NCI-H460 (cell line): ENCODE measurements at regions not wholly inside any gene's neighbourhood (a gene's known extent, or its start where the extent isn't known, plus 50 kb on each side); places are given as distances from the start of the nearest gene placed in this dataset.

Source experiments
- DNase-seq: peaks from one replicate; pipeline ENCODE4 v3.0.0-alpha.2; 2016; ENCODE audit warnings: low read depth; ENCODE audit errors: extremely low read depth

DNA sequence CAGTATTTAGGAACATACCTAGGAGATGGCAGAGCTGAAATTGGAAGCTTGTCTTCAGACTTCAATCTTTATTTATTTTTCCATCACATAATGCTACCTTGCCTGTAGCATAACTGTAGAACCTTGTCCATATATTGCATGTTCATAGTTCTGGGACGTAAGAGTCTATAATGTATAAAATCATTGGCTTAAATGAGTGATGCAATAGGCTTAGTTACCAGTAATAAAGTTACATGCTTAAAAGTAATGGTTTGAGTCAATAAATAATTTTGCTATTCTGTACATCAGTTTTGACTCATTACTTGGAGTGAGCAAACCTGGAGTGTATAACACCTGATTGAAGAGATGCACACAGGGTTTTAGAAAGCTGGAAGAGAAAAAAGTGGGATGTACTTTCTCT is 229.3 kb downstream of the CDCA7 start:
- DNase-seq, result no peak

GRCh38 chr2:173584676-173585458 is 230.2 kb downstream of the CDCA7 start:
- no peak for DNase-seq

DNA sequence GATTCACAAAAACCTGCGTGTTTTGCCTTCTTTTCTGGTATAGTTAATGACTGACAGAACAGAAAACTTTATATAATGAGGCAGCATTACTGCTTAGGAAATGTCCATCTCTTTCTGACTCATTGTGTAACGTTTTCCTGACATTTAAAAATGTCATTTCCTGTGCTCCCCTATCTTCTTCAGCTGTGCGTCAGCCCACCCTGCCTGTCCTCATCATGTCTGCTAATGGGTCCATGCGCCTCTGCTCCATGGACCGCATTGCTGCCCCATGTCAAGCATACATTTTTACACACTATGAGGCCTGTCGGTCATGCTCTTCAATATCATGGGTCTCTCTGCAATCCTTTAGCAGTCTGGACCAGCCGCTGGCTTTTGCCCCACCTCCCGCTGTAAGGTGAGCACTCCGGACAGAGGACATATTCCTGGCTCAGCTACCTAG is 234.3 kb downstream of the CDCA7 start:
- no peak for DNase-seq

DNA sequence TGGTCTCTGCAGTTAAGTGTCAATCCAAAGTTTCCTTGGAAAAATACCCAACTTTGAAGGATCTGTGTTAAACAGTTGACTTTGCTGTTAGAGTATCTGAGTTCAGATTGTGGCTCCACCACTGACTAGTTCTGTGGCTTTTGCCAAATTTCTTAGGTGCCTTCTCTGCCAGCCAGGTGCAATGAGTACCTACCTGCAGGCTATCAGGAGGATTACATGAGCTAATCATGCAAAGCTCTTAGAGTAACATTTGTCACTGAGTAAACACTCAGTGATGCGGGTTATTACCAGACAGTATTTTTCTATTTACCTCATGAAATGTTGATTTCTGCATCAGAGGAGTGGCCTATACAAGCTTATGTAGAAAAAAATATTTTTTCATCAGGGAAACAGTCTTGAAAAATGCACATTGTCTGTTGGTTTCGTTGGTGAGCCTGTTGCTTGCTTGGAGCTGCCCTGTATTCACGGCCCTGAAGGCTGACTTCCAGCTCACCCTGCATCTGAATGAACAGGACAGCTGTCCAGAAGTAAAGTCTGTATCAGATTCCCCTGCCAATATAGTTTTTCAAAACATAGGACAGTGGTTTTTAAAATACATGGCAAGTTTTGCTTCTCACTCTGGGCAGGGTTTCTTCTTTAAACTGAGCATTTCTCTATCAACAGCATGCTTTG is 235.1 kb downstream of the CDCA7 start:
- DNase-seq, result no peak

DNA sequence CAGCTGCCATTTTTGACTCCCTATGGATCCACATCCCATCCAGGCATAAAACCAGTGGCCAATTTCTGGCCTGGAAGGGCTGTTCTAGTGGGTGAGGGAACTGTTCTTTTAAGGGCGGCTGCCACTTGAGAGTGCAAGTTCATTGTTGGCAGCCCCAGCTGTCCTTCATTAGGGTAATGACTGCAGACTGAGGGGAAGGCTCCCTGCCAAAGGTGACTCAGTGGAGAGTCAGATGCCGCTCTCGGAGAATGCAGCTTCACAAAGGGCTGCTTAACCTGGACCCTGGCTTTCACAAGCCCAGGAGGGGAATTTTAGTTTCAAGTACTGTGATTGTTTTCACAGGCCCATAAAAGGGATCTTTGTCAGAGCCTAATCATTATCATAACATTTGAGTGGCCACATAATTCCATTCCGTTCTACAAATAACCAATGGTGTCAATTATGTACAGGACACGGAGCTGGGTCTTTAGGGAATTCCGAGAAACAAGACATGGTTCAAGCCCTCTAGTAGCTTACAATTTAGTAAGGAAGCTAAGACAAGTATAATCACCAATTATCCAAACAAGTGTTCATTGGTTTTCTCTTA is 235.7 kb downstream of the CDCA7 start:
- DNase-seq, result peak; percentile 36

DNA sequence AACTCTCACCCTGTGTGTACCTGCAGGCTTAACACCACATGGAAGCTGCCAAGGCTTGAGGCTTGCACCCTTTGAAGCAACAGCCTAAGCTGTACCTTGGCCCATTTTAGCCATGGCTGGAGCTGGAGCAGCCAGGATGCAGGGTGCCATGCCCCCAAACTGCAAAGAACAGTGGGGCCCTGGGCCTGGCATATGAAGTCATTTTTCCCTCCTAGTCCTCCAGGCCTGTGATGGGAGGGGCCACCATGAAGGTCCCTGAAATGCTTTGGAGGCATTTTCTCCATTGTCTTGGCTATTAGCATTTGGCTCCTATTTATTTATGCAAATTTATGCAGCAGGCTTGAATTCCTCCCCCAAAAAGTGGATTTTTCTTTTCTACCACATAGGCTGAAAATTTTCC is 238.4 kb downstream of the CDCA7 start:
- DNase-seq, result no peak

DNA sequence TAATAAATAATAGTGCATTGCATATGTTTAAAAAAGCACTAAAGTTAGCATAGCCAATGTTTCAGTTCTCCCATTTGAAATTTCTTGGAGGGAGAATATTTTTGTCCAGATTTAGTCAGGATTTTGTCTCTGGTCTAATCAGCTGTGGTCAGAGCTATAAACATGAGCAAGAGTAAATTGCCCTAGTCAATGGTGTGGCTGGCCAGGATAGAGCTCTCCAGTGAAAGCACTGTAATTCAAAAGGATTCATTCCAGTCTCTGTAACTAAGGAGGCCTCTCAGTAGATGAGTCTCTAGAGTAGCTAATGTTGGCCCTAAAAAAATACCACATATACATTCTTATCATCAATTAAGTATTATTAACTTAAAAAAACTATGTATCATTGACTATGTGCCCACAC is 241.6 kb downstream of the CDCA7 start:
- no peak for DNase-seq

- no peak for DNase-seq
Observed at GRCh38 chr2:173598525-173598924, 243.9 kb downstream of the CDCA7 start.

GRCh38 chr2:173599821-173600359 is 245.2 kb downstream of the CDCA7 start:
- DNase-seq, result no peak

- no peak for DNase-seq
Observed at GRCh38 chr2:173602153-173602795, 247.6 kb downstream of the CDCA7 start.

DNA sequence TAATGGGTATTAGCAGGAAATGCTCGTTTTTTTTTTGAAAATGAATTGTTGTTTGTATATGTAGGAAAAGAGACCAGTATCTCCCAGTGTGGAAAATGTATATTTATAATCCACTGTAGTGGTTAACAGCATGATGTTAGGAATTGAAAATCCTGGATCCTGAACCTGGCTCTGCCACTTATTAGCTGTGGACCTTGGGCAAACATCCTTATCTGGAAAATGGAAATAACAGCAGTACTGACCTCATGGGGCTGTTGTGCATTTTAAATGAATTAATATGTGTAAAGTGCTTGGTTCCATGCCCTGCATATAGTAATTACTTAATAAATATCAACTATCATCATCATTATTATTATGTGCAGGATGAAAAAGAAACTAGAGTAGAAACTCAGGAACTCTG is 251.3 kb downstream of the CDCA7 start:
- DNase-seq, result no peak

DNA sequence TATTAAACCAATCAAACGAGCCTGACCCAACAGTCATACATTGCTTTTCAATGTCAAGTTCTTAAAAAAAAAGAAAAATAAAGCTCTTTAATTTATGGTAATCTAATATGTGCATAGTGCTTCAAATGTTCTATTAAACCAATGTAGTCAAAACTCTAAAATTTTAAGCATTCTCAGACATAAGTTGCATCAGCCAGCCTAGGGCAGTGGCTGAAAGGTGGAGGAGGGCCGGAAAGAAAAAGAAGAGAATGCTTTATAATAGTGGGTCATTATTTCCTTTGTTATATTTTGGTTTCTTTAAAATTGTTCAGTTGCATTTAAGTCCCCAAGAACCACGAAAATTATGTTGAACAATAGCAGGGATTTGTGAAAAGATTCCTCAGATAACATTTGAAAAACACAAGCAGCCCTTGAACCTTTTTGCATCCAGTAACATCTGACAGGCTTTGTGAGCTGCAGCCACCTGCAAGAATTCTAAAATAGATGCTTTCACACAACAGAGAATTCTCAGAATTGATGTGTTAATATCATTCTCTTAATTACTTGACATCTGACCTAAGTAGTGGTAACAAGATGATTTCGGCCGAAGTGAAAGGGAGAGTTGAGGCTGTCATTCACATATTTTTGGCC is 252.1 kb downstream of the CDCA7 start:
- DNase-seq, result no peak

DNA sequence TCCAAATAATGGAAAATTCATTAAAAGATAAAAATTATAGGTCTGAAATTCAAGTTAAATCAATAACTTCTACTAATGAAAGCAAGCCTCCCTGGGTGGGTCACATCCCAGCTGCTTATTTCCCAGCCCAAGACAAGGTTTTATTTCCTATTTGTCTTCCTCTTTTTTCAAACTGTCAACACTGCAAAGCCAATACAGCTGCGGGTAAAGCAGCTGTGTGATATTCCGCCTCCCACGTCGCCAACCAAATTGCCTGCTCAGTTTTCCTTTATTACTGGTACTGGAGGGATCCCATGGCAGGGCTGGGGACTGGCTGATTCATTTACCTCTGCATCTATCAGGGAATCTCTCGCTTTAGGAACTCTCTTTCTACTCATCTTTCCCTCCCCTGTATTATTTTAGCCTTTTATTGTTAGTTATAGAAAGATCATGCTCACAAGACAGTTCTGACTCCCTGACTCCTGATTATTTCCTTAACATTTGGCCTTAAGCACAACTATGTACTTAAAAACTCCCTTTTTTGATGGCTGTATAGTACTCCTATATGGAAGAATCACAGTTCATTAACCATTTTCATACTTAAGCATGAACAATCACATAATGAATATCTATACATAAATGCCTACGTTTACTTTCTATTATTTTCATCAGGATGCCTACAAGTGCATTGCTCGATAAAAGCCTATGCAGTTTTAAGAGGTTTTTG is 253.1 kb downstream of the CDCA7 start:
- no peak for DNase-seq

DNA sequence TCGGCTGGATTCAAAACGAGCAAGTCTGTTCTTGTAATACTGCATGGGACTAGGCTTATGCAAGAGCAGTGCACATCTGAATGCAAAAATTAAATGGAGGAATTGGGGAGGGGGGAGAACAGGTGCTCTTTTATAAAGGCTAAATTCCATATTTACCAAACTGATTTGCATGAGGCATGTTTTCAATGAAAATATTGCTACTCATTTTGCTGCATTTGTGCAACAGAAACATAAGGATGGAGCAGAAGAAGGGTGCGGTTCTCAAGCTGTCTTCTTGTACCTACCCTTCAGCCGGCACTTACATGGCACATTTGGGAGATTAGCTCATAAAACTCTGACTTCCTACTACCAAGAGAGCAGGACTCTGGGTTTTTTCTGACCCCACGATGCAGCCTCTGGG is 256.4 kb downstream of the CDCA7 start:
- DNase-seq, result no peak

DNA sequence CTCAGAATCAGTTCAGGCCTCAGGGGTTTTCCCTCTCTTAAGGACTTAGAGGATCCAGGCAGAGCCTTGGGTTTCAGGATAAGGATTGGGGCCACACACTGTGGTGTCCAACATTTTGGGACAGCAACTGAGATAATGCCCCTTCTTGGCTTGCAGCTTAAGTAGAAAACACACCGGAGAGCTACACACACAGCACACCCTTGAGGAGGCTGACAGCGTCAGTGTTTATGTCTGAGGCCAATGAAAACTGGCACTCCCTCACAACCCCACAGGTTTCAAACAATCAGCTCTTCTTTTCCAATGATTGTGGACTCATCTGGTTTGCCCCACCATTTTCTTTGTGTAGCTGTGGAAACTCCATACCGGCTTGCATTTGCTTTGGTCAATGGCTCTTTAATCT is 257.7 kb downstream of the CDCA7 start:
- DNase-seq, result no peak

- no peak for DNase-seq
Observed at GRCh38 chr2:173613386-173613785, 258.7 kb downstream of the CDCA7 start.

- DNase-seq, result no peak
Observed at GRCh38 chr2:173614265-173614930, 259.7 kb downstream of the CDCA7 start.

GRCh38 chr2:173623438-173624319 is 269.0 kb downstream of the CDCA7 start:
- no peak for DNase-seq

DNA sequence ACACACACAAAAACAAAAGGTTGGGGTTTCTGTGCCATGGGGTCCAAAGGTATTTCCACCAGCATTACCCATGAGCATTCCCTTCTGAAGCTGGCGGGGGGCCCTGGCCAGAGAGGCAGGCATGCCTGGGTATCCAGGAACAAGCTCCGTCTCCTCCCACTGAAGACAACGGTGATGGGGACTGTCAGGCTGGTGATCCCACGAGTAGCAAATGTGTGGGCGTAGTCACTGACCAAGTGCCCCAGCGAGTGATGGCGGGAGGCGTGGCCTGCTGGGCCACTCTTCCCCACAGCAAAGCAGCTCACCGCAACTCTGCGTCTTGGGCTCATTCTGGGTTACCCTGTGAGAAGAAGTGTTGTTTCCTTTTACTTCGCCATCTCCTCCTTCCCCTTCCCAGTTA is 270.6 kb downstream of the CDCA7 start:
- DNase-seq, result no peak
